Hypothalamus (tissue), 51 donors: ENCODE measurements at regions not wholly inside any gene's neighbourhood (a gene's known extent, or its start where the extent isn't known, plus 50 kb on each side); places are given as distances from the start of the nearest gene placed in this dataset.

Source experiments
- DNase-seq, 51 donors: peaks; one replicate each; lab custom pipeline; 2025; lab: John Stamatoyannopoulos, UW

GRCh38 chr9:109910671-109911518 lies 130.9 kb downstream of the PALM2AKAP2 start:
- no peak for DNase-seq

GRCh38 chr9:109912082-109912582 lies 132.1 kb downstream of the PALM2AKAP2 start:
- DNase-seq, result no peak

- DNase-seq, result peak in 1 of 51 donors; percentile 26
Observed at GRCh38 chr9:109912726-109913460, 132.9 kb downstream of the PALM2AKAP2 start.

- no peak for DNase-seq
Observed at GRCh38 chr9:109913461-109913810, 133.4 kb downstream of the PALM2AKAP2 start.

GRCh38 chr9:109914280-109915027 lies 134.5 kb downstream of the PALM2AKAP2 start:
- DNase-seq, result no peak

GRCh38 chr9:109916316-109916715 lies 136.3 kb downstream of the PALM2AKAP2 start:
- no peak for DNase-seq

GRCh38 chr9:109918339-109919163 lies 138.6 kb downstream of the PALM2AKAP2 start:
- no peak for DNase-seq

- no peak for DNase-seq
Observed at GRCh38 chr9:109919736-109920408, 139.9 kb downstream of the PALM2AKAP2 start.

- DNase-seq, result no peak
Observed at GRCh38 chr9:109922617-109923470, 142.8 kb downstream of the PALM2AKAP2 start.

GRCh38 chr9:109923471-109923760 lies 143.4 kb downstream of the PALM2AKAP2 start:
- DNase-seq, result no peak

GRCh38 chr9:109923806-109924205 lies 143.8 kb downstream of the PALM2AKAP2 start:
- DNase-seq, result no peak

GRCh38 chr9:109925799-109926198 lies 145.8 kb downstream of the PALM2AKAP2 start:
- DNase-seq, result no peak

- peak in 7 of 51 donors; percentile 2 to 27 (median 9) for DNase-seq
Observed at GRCh38 chr9:109926421-109926869, 146.4 kb downstream of the PALM2AKAP2 start.

GRCh38 chr9:109931623-109932022 lies 151.6 kb downstream of the PALM2AKAP2 start:
- DNase-seq, result peak in 4 of 51 donors; percentile 5 to 23 (median 9)

- no peak for DNase-seq
Observed at GRCh38 chr9:109934136-109934856, 154.3 kb downstream of the PALM2AKAP2 start.

GRCh38 chr9:109934857-109935215 lies 154.8 kb downstream of the PALM2AKAP2 start:
- no peak for DNase-seq

GRCh38 chr9:109935406-109936087 lies 155.5 kb downstream of the PALM2AKAP2 start:
- DNase-seq, result no peak
